ENCODE measurements at regions not wholly inside any gene's neighbourhood (a gene's known extent, or its start where the extent isn't known, plus 50 kb on each side); places are given as distances from the start of the nearest gene placed in this dataset.

DNA sequence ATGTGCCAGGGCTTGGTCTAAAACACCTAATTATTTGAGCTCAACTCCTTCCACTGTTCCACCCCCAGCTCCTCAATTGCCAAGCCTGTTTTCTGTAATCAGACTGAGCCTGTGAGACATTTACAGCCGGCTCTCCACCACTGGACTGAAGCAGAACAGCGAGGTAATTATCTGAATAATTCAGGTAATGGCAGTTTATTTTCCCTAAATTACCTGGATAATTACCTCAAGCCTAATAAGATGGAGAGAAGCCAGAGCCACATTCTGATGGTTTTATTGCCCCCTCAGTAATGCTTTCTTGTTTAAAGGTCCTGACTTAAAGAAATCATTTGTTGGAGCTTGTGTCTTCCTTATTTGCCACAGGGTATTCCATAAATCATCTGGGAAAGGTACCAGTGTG lies 64.2 kb downstream of the FZD4 start:
- Mint-ChIP-seq H3K4me1 (ENCODE audit: low read depth) (no peaks in the 10 kb centered on the region), H3K27me3 (ENCODE audit: low read depth) (no peaks in the 10 kb centered on the region), H3K4me3 (no peak overlapping the region), H3K27ac (no peak overlapping the region), H3K36me3 (ENCODE audit: insufficient read depth in 2 of 2) (no peaks in the 10 kb centered on the region), H3K9me3 (no peaks in the 10 kb centered on the region)
- ATAC-seq (replicated peaks in 1 of 2), result no peak
- no peak for DNase-seq

DNA sequence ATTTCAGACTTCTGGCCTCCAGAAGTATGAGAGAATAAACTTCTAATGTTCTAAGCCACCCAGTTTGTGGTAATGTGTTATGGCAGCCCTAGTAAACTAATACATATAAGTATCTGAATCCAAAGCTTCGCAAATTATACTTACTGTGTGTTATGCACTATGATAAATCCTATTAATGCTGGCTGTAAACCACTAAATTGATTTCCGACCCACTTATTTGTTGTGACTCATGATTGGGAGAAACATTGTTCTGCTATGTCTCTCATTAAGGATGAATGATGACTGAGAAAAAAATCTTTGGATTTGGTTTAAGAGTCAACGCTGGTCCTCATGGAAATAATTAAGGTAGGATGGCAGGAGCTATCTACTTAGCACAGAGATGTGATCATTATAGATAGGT lies 62.0 kb downstream of the FZD4 start:
- H3K27ac Mint-ChIP-seq, result no peak overlapping the region
- no peak for DNase-seq
- ATAC-seq (replicated peaks in 1 of 2), result no peak
- no peaks in the 10 kb centered on the region for H3K9me3 Mint-ChIP-seq
- H3K4me3 Mint-ChIP-seq, result no peak overlapping the region
- no peaks in the 10 kb centered on the region for H3K36me3 Mint-ChIP-seq (ENCODE audit: insufficient read depth in 2 of 2)
- H3K4me1 Mint-ChIP-seq (ENCODE audit: low read depth), result no peaks in the 10 kb centered on the region
- no peaks in the 10 kb centered on the region for H3K27me3 Mint-ChIP-seq (ENCODE audit: low read depth)

Measured in activated T-cell treated with anti-CD3 and anti-CD28 coated beads, Interleukin-2, amount 50 U/mL, for 72 hours (primary cell).